Hematopoietic multipotent progenitor cell treated with erythropoietin and hydrocortisone succinate and interleukin-3 and kit ligand, for 4 days (in vitro differentiated cells): ENCODE measurements at regions not wholly inside any gene's neighbourhood (a gene's known extent, or its start where the extent isn't known, plus 50 kb on each side); places are given as distances from the start of the nearest gene placed in this dataset.

Experiments used
- DNase-seq: peaks from one replicate; pipeline ENCODE4 v3.0.0-alpha.2; 2015

DNA sequence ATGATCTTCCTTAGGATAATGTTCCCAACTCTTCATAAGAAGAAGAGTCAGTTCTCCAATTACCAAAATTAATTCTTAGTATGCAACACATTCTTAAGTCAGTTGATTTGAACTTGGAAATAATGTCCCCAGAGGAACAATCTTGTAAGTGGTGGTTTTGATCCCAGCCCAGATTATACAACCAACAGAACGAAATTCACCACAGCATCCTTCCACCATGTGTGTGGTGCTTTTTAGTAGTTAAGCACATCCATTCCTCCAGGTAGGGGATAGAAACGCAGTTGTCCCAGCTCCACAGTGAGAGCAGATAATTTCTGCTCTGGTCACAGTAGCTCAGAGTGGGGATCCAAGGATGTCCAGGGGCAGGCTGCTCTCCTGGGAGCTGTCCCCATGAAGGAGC is 161.7 kb upstream of the SLC39A10 start:
- peak; percentile 66 for DNase-seq

DNA sequence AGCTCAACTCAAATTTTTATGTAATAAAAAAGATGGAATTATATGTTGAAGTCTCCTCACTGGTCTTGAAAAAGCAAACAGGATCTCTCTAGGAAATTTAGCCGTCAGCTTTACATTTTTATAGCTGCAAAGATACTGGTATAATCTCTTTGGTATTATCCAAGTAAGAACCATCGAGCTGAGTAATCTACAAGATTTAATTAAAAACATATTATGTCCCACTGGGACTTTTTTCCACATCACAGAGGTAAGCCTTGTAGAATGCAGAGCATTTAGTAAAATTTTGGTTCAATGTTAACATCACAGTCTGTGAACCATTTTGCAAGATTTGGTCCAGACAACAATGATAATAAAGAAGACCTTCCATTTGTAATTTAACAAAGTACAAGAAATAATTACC is 162.6 kb upstream of the SLC39A10 start:
- no peak for DNase-seq

- no peak for DNase-seq
Observed at GRCh38 chr2:195493416-195493815, 163.6 kb upstream of the SLC39A10 start.

DNA sequence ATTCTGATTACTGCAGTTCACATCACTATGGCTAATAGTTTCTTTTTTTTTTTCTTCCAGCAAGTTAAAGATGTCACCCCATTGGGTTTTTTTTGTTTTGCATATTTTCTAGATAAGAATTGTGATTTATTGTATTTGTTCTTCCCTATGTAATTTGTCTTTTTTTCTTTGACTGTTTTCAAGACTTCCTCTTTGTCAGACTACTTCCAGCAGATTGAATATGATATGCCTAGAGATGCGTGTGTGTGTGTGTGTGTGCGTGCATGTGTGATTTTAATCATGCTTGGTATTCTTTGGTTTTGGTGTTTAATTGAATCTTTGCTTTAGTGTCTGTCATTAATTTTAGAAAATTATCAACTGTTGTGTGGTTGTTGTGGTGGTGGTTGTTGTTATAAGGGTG is 166.7 kb upstream of the SLC39A10 start:
- peak; percentile 47 for DNase-seq

GRCh38 chr2:195489101-195489500 is 167.9 kb upstream of the SLC39A10 start:
- DNase-seq = peak; percentile 72

DNA sequence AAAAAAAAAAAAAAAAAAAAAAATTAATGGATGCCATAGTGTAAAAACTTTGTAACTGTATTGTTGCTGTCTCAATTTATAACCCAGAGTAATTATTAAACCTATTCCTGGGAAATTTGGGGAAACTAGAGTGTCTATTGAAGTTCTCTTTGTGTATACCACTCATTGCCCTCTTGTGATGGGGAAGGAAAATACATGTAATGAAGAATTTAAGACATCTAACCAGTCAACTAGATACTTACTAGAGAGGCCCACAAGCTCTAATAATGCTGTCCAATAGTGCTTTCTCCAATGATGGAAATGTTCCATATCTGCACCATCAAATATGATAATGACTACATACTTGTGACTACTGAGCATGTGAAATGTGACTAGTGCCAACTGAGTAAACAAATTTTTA is 168.5 kb upstream of the SLC39A10 start:
- DNase-seq = peak; percentile 54

- DNase-seq = peak; percentile 98
Observed at GRCh38 chr2:195486987-195487644, 169.9 kb upstream of the SLC39A10 start.

- DNase-seq = peak; percentile 22
Observed at GRCh38 chr2:195486520-195486919, 170.5 kb upstream of the SLC39A10 start.

GRCh38 chr2:195482010-195482409 is 175.0 kb upstream of the SLC39A10 start:
- DNase-seq = no peak

- DNase-seq = no peak
Observed at GRCh38 chr2:195480121-195480520, 176.9 kb upstream of the SLC39A10 start.

DNA sequence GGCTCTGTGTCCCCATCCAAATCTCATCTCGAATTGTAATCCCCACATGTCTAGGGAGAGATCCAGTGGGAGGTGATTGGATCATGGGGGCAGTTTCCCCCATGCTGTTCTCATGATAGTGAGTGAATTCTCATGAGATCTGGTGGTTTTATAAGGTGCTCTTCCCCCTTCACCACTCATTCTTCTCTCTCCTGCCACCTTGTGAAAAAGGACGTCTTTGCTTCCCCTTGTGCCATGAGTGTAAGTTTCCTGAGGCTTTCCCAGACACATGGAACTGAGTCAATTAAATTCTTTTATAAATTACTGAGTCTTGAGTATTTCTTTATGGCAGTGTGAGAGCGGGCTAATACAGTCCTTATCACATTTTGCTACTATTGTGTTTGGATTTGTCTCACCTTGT is 177.6 kb upstream of the SLC39A10 start:
- DNase-seq = no peak

DNA sequence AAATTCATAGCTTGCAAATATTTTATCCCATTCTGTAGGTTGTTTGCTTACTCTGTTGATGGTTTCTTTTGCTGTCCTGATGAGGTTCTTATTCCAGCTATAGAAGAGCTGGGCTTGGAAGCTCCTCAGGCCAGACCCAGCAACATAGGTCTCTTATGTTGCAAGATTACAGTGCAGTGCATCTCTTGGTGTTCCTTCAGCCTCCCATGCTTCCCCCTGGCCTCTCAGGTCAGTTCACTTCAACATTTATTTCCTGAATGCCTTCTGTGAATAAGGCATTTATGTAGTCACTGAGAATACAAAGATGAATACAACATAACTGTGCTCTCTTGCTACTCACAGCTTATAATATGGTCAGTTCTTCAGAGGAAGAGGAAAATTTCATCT is 179.0 kb upstream of the SLC39A10 start:
- DNase-seq = no peak

- peak; percentile 33 for DNase-seq
Observed at GRCh38 chr2:195477248-195477995, 179.6 kb upstream of the SLC39A10 start.

DNA sequence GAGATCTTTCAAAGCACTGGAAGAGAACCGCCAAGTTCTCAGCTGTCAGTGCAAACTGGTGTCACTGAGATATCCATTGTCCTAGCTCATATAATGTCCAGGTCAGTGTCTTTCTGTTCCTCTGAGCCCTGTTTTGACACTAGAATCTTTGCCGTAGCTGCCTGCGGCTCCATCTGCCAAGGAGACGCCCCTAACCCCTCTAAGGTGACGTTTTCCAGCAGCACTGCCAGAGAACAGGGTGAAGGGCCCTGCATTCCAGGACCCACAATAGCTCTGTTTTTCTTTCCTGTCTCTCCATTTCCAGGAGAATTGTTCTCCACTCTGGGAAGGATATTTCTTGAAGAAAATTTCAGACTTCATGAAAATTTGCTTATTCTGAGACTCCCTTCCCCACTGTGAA is 181.7 kb upstream of the SLC39A10 start:
- DNase-seq = no peak

DNA sequence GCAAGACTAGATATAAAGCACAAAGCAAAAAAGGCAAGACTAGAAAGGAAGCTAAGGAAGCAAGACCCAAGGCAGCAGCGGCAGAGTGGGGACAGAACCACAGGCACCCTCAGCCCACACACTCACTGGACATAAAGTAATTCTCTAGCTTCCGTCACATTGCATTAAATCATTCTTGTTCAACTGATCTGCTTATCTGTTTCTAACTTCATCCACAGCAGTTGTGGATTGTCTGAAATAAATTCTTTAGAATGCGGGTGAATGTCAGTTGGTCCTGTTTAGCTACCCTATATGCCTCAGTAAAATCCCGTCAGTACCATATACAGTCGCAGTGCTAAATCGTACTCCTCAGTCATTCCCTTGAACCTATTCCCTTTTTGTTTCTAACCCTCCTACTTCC is 183.2 kb upstream of the SLC39A10 start:
- peak; percentile 66 for DNase-seq

DNA sequence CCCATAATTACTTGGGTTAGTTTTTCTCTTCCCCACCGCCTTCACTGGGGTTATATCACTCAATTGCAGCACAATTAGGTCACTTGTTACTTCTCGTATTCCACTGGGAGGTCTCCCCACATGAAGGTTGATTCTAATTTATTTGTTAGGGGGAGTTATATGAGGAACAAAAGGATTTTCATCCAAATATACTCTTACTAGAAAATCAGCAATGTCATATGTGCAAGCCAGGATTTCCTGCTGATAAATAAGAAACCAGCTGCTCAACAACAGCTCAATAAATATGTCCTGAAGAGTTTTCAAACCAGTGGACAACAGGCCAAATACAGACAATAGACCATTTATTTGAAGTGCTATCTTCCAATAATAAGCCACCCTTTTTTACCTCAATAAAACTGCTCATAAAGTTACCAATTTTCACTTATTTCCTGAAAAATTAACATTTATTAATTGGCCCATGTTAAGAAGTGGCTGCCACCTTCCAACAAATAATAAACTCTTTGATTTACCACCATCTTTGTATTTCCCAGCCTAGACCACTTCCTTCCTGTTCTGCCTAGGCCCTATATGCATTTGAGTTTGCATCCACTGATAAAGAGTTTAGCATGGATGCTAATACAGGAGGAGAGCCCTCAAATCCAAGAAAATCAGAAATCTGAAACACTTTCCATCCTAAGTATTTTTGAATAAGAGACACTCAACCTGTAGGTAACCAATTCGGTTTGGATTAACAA is 184.4 kb upstream of the SLC39A10 start:
- DNase-seq = peak; percentile 41

DNA sequence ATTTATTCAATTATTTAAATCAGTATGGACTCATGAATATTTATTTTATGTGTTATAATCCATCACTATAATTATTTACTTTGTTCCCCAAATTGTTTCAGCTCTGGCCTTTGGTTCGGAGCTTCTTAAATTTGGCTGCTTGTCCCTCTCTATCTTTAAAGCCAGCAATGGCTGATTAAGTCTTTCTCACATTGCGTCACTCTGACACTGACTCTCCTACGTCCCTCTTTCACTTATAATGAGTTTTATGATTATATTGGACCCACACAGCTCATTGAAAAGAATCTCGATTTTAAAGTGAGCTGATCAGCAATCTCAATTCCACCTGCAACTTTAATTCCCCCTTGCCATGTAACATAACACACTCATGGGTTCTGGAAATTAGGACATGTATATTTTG is 185.2 kb upstream of the SLC39A10 start:
- DNase-seq = no peak

DNA sequence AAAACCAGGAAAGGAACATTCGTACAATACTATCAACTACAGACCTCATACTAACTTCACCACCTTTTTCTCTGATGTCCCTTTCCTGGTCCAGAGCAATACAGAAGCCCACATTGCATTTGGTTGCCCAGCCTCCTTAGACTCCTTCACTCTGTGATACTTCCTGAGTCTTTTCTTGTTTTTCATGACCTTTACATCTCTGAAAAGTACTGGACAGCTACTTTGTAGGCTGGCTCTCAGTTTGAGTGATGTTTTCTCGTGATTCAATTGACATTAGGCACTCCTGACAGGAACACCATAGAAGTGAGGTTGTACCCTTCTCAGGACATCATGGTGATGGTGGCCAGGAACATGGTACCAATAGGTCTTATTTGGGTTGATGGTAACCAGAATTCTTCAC is 185.9 kb upstream of the SLC39A10 start:
- DNase-seq = no peak

GRCh38 chr2:195470622-195471021 is 186.4 kb upstream of the SLC39A10 start:
- DNase-seq = no peak

DNA sequence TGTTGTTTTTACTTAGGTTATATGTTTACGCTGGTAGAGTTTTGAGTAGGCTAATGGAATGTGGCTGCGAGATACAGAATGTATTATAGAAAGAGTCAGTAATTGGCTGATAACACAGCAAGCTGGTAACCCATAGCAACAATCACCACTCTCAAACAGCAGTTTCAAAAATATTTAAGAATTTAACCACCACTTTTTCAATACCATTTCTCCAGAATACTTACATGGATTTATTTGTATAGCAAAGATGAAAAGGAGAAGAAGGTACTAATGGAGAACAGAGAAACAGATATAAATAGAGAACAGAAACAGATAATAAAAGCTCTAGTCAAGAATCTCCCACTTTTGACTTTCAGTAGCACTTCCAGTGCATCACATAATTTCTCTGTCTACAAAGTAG is 188.3 kb upstream of the SLC39A10 start:
- peak; percentile 38 for DNase-seq

DNA sequence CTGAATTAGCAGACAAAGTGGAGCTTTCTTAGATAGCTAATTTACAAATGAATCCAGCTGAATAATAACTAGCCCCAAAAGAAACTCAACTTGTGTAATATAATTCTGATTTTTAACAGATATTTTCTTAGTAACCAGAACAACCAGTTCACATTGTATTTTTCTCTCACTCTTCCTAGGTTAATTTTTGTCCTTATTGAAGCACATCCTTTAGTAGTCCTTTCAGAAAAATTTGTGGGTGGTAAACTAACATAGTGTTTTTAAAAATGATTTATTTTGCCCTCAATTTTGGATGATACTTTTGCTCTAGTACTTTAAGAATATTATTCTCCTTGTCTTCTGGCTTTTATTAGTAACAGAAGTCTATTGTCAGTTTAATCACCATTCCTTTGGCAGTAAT is 190.6 kb upstream of the SLC39A10 start:
- no peak for DNase-seq

GRCh38 chr2:195461010-195461409 is 196.0 kb upstream of the SLC39A10 start:
- no peak for DNase-seq

GRCh38 chr2:195458936-195459335 is 198.1 kb upstream of the SLC39A10 start:
- no peak for DNase-seq

DNA sequence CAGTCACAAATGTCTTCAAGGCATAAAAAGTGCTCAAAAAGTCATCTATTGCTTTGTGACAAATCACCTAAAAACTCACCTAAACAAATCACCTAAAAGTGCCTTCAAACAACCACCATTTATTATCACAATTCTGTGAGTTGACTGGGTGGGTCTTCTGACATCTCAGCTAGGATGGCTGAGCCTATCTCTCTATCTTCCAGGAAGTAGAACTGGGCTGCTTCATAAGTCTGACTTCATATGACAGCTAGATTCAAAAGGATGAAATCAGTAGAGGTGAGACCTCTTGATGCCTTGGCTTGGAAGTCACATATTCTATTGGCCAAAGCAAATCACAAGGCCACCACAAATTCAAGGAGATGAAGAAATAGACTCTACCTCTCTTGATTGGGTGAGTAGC is 199.2 kb upstream of the SLC39A10 start:
- no peak for DNase-seq
